HT1080 (cell line): ENCODE measurements at regions not wholly inside any gene's neighbourhood (a gene's known extent, or its start where the extent isn't known, plus 50 kb on each side); places are given as distances from the start of the nearest gene placed in this dataset.

Source experiments
- DNase-seq: peaks from one replicate; pipeline ENCODE4 v3.0.0-alpha.2; 2015; ENCODE audit warnings: low read depth

DNA sequence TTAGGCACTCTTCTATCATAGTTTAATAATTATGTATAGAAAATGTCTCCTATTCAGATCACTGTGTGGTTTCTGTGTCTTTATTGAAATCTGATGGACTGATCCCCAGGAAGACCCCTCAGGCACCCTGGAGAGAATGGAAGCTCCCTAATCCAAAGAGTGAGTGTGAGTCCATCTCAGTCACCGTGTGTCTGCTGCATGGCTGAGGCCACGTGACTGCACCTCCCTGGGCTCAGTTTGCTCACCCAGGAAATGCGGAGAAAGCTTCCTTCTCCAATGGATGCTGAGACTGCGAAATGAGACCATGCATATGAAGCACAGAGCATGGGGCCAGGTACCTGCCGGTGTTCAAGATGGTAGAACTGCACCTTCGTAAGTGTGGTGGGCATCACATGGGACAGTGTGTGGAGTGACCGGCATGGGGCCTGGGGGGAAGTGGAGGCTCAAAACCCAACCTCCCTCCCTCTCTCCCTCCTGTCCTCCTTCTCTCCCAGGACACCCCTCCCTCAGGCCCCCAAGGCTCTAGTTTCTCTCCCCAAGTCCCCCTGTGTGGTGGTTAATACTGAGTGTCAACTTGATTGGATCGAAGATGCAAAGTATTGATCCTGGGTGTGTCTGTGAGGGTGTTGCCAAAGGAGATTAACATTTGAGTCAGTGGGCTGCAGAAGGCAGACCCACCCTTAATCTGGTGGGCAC is 557.5 kb downstream of the PTPRU start:
- no peak for DNase-seq

DNA sequence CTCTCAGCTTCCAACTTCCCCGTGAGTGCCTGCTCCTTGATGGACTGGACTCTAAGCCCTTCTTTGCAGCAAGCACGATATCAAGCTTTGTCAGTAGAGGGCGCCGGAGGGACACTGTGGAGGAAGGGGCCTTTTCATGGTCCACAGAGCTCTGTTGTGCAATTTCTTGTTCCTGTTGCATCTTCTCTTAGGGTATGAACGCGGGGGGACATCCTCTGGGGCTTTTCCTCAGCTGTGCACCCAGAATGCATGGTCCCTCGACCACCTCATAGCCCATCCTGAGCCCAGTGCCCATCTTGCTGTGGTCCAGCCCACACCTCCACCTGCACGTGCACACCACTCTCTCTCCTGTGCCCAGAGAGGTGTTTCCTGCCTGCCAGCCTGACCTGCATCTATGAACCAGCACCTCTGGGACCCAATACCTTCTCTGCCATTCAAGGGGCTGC is 556.8 kb downstream of the PTPRU start:
- peak; percentile 76 for DNase-seq

GRCh38 chr1:29789910-29790247 is 553.6 kb downstream of the PTPRU start:
- no peak for DNase-seq

DNA sequence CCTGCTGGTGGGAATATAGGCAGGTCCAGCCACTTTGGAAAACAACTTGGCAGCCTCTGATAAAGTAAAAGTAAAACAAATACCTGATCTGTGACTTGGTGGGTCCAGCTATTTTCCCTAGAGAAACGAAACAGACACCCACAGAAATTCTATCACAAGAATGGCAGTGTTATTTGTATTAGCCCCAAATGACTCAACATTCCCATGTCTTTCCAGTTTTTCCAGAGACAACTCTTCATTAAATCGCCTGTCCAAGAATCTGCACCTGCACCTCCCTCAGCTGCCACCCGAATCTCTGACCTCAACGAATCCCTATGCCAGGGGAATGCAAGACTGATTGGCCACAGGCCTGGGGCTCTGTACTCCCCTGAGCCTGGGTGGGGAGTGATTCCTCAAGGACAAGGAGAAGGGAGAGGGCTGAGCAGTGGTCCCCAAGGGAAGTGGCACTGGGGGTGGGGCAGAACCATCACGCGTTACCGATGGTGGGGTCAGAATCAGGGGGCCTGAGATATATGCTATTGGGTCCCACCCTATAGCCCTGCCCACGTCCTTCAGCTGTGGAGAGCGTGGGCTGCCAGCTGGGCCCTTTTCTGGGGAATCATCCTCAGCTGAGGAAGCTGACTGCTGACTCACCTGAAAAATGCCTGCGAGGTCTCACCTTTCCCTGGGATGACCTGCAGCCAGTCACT is 553.0 kb downstream of the PTPRU start:
- no peak for DNase-seq

- DNase-seq, result no peak
Measured at GRCh38 chr1:29786791-29787732, 550.7 kb downstream of the PTPRU start.

GRCh38 chr1:29786195-29786594 is 549.9 kb downstream of the PTPRU start:
- DNase-seq, result no peak

- no peak for DNase-seq
Measured at GRCh38 chr1:29785554-29785953, 549.2 kb downstream of the PTPRU start.

- no peak for DNase-seq
Measured at GRCh38 chr1:29785137-29785527, 548.8 kb downstream of the PTPRU start.

DNA sequence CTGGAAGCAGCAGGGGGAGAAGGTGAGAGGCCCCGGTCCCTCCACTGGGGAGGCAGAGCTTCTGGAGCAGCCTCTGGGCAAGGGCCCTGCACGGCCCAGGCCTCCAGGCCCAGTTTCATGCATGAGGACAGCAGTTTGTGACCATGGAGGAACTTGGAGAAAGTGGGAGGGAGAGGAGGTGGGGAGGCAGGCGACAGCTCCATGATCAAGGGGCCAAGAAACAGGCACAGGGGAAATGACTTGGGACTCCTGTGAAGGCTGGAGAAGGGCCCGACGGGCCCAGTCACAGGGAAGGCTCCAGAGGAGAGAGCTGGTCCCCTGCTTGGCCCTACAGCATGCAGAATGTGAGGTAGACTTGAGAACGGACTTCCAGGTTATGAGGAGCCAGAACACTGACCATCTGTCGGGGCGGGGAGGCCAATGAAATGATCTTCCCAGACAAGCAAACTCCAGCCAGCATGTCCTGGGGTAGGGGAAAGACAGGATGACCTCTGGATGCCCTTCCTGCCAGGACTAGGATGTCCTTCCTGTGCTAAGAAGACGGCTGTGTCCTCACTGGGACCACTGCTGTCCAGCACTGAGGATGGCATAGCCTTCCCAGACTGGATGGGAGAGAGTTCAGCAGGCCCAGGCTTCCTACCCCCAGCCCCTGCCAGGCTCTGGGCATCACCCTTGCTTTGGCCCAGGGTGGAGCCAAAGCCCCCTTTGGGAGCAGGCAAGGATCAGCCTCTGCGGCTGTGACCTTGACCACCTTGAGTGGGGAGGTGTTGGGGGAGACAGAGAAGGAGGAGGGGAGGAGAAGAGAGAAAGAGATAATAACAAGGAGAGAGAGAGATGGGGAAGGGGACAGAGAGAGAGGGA is 548.2 kb downstream of the PTPRU start:
- no peak for DNase-seq

DNA sequence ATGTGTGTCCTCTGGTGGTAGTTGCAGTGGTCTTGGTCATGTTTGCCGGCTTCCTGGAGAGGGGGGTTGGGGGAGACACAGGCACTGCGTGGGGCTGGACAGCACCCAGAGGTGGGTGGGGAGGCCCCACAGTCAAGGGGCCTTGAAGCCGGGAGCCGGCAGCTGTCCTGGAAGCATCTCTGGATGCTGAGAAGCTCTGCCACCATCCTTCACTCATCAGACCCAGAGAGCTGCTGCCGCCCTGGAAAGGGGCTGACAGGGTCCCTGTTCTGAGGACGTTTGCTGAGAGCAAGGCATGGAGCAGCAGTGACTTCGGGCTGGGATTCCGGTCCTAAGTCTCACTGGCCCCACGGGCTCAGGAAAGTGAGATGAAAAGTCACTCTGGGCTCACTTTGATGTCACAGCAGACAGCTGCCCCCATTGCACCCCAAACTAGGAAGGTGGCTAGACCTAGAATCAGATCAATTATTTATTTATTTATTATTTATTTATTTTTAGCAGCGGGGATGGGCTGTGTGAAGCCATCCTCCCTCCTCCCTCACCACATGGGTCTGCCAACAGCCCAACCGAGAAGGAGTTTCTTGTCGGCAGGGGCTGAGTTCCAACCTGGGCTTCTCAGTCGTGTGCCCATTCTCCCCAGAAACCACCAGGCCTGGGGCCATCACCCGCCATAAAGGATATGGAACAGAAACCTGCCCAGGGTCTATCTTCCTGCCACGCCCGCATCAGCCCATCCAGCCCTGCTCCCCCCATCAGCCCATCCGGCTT is 547.4 kb downstream of the PTPRU start:
- no peak for DNase-seq

DNA sequence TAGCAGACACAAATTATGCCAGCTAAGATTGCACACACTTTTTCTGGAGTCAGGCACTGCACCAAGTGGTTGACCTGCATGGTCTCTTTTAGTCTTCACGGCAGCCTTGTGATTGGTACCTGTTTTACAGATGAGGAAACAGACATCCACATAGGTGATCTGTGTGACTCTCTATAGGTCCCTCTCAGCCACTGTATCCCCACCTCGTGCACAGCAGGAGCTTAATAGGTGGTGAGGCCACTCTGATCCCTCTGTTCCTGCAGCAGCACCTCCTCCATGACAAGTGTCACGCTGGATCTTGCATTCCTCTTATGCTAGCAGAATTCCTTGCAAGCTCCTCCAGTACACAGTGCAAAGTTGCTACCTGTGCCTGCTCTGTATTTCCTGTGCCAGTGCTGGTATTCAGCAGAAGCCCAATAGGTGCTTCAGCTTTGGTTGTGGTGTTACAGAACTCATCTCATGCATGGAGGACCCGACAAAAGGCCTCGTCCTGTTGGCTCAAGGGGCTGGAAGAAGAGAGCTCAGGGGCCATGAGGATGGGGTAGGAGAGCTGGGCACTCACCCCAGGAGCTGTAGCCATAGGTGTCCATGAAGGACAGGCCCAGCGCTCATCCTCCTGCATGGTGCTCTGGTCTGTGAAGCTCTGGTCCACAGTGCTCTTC is 546.7 kb downstream of the PTPRU start:
- DNase-seq, result no peak

- DNase-seq, result no peak
Measured at GRCh38 chr1:29779146-29779545, 542.8 kb downstream of the PTPRU start.

DNA sequence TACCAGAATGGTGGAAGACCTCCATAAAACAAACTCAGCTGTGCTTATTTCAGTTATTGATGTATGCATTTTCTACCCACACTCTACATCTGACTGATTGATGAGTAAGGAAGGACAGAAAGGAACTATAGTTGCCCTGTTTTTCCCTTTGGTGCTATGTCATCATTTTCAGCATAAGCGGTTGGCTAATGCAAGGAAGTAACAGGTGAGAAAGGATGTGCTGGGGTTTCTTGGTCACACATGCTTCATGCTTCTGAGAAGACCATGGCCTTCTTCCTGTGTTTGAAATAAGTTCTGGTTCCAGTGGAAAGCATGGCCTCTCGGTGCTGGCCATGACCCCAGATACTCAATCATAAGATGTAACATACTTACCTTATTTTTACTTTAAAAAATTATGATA is 541.2 kb downstream of the PTPRU start:
- no peak for DNase-seq

DNA sequence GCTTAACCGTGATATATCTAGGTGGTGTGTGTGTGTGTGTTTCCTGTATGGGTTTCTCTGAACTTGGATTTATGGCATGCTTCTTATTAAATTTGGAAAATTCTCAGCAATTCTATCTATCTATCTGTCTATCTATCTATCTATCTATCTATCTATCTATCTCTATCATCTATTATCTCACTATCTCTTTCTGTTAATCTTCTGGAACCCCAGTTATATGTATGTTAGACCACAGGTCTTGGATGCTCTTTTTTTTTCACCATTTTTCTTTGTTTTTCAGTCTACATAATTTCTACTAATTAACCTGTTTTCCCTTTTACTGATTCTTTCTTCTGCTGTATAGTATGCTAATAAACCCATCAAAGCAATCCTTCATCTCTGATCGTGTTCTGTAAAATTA is 538.0 kb downstream of the PTPRU start:
- no peak for DNase-seq

DNA sequence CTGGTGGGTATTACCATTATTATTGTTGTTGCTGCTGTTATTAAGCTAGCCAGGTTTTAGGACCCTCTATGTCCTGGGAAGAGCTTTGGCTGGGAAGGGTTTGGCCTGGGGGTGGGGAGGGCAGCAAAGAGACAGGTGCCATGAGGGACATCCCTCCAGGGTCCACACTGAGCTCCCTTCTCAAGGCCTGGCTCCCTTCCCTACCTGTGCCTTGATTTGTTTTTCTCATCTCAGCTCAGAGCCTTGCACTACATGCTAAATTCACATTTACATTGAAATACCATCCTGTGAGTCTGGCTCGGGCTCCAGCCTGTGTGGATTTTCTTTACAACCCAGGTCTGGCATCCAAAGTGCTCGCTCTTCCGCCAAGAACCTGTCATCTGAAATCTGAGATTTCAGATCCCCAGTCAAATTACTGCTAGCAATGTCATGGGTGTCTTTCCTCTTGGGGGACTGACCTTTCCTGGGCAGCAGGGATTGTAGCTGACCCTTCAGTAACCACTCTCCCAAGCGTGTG is 536.3 kb downstream of the PTPRU start:
- DNase-seq, result no peak

DNA sequence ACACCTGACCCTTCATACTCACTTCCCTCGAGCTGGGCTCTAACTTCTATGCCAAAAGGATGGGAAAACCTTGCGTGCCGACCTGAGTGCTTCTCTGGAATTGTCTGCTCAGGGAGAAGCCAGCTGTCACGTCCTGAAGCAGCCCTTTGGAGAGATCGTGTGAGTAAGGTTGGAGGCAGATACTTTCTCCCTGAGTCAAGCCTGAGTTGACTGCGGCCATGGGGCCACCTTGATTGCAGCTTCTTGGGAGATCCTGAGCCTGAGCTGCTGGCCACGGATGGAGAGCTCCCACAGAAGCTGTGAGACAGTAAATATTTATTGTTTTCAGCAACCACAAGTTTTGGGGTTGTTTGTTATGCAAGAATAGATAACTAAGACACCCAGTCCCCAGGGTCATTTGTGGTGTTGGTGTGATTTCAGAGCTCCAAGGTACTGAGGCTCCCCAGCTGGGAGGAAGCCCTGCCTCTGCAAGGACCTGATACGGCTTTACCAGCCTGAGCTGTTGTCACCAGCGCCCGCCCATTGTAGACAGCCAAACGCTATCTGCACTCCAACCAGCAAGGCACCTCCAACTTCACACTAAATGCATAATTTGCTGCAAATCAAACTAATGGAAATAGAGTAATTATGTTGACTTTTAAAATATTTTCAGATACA is 531.6 kb downstream of the PTPRU start:
- DNase-seq, result no peak

GRCh38 chr1:29767088-29767685 is 530.9 kb downstream of the PTPRU start:
- DNase-seq, result no peak

- no peak for DNase-seq
Measured at GRCh38 chr1:29762635-29763034, 526.3 kb downstream of the PTPRU start.
